ENCODE measurements at regions not wholly inside any gene's neighbourhood (a gene's known extent, or its start where the extent isn't known, plus 50 kb on each side); places are given as distances from the start of the nearest gene placed in this dataset.

GRCh38 chr1:239733995-239734394 is 347.6 kb downstream of the CHRM3 start:
- no peak for DNase-seq (ENCODE audit: low read depth)

GRCh38 chr1:239735111-239735510 is 348.7 kb downstream of the CHRM3 start:
- no peak for DNase-seq (ENCODE audit: low read depth)

- no peak for DNase-seq (ENCODE audit: low read depth)
These were observed 350.1 kb downstream of the CHRM3 start for GRCh38 chr1:239736479-239736878.

GRCh38 chr1:239739375-239739774 is 352.3 kb upstream of the FMN2 start:
- DNase-seq (ENCODE audit: low read depth), result no peak

- no peak for DNase-seq (ENCODE audit: low read depth)
These were observed 351.8 kb upstream of the FMN2 start for GRCh38 chr1:239739919-239740318.

GRCh38 chr1:239742416-239743109 is 349.1 kb upstream of the FMN2 start:
- no peak for DNase-seq (ENCODE audit: low read depth)

- no peak for DNase-seq (ENCODE audit: low read depth)
These were observed 346.8 kb upstream of the FMN2 start for GRCh38 chr1:239744851-239745250.

GRCh38 chr1:239755107-239755912 is 336.4 kb upstream of the FMN2 start:
- DNase-seq (ENCODE audit: low read depth), result no peak

GRCh38 chr1:239757716-239758115 is 334.0 kb upstream of the FMN2 start:
- DNase-seq (ENCODE audit: low read depth), result no peak

- DNase-seq (ENCODE audit: low read depth), result no peak
These were observed 332.9 kb upstream of the FMN2 start for GRCh38 chr1:239758756-239759155.

GRCh38 chr1:239761509-239761908 is 330.2 kb upstream of the FMN2 start:
- no peak for DNase-seq (ENCODE audit: low read depth)

GRCh38 chr1:239763850-239764249 is 327.8 kb upstream of the FMN2 start:
- no peak for DNase-seq (ENCODE audit: low read depth)

GRCh38 chr1:239764546-239764945 is 327.1 kb upstream of the FMN2 start:
- no peak for DNase-seq (ENCODE audit: low read depth)

GRCh38 chr1:239765163-239765562 is 326.5 kb upstream of the FMN2 start:
- DNase-seq (ENCODE audit: low read depth), result no peak

- DNase-seq (ENCODE audit: low read depth), result no peak
These were observed 320.1 kb upstream of the FMN2 start for GRCh38 chr1:239771550-239771949.

GRCh38 chr1:239772446-239772845 is 319.2 kb upstream of the FMN2 start:
- no peak for DNase-seq (ENCODE audit: low read depth)

GRCh38 chr1:239775466-239775865 is 316.2 kb upstream of the FMN2 start:
- DNase-seq (ENCODE audit: low read depth), result no peak

GRCh38 chr1:239778208-239778813 is 313.4 kb upstream of the FMN2 start:
- no peak for DNase-seq (ENCODE audit: low read depth)

GRCh38 chr1:239779962-239780361 is 311.7 kb upstream of the FMN2 start:
- DNase-seq (ENCODE audit: low read depth), result no peak

GRCh38 chr1:239784896-239785295 is 306.8 kb upstream of the FMN2 start:
- DNase-seq (ENCODE audit: low read depth), result no peak

GRCh38 chr1:239785576-239785975 is 306.1 kb upstream of the FMN2 start:
- no peak for DNase-seq (ENCODE audit: low read depth)

GRCh38 chr1:239786464-239786863 is 305.2 kb upstream of the FMN2 start:
- no peak for DNase-seq (ENCODE audit: low read depth)

- no peak for DNase-seq (ENCODE audit: low read depth)
These were observed 299.5 kb upstream of the FMN2 start for GRCh38 chr1:239792157-239792556.
